GM21825 (cell line): ENCODE measurements at regions not wholly inside any gene's neighbourhood (a gene's known extent, or its start where the extent isn't known, plus 50 kb on each side); places are given as distances from the start of the nearest gene placed in this dataset.
"Not testable (repeated sequence)": the region's sequence is repeated elsewhere in the genome, so short reads cannot be mapped to it uniquely, and the experiment has no call there.

ENCODE experiments used
- ATAC-seq: cut with Tn5 transposase; IDR thresholded peaks from one replicate; pipeline ENCODE4 v1.9.1; 2021; ENCODE audit warnings: mild to moderate bottlenecking, moderate library complexity; ENCODE audit not compliant: unreplicated experiment

DNA sequence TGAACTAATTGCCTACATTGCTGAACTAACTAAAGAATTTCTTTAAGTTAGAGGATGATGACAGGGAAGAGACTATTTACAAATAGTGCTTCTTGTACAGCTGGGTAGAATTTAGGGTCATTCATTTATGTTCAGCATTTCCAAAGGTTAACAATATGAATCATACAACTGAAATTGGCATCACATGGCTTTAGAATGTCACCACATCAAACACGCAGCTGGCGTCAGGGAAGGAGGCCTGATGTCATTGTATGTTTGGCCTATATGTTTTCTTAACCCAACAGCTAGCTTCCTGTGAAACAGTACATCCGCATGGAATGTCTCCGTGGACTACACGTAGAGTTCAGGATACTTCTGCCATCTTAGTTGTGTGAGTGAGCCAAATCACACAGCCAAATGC is 99.0 kb upstream of the TNFSF11 start:
- ATAC-seq: no peak

DNA sequence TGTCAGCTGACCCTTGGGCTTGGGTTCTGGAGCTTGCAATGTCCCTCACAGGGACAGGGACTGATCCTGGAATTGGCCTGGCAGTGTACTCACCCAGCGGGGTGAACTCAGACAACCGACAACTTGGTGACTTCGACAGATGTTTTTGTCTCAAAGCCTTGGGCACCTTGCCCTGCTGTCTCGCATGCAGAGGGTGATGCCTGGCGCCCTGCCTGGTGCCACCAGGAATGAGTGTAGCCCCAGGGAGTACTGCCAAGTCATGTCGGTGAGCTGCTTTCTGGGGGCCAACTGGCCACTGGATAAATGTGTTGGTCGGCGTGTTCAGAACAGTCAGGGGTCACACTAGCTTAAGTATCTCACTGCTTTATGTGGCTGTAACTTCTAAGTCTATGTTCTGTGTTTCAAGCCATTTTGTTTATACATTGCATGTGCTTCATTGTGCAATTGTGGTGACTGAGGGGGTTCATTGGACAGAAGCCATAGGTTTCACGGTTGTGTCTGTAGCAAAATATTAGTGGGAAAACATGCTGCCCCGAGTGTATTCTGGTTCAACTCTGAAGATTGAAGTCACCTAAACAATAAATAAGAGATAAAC is 96.3 kb upstream of the TNFSF11 start:
- no peak for ATAC-seq

- no peak for ATAC-seq
Measured at GRCh38 chr13:42478531-42479156, 95.3 kb upstream of the TNFSF11 start.

GRCh38 chr13:42484386-42484785 is 89.6 kb upstream of the TNFSF11 start:
- ATAC-seq: no peak

- no peak for ATAC-seq
Measured at GRCh38 chr13:42485272-42485671, 88.7 kb upstream of the TNFSF11 start.

- ATAC-seq: no peak
Measured at GRCh38 chr13:42486711-42487198, 87.2 kb upstream of the TNFSF11 start.

- no peak for ATAC-seq
Measured at GRCh38 chr13:42487221-42487620, 86.7 kb upstream of the TNFSF11 start.

DNA sequence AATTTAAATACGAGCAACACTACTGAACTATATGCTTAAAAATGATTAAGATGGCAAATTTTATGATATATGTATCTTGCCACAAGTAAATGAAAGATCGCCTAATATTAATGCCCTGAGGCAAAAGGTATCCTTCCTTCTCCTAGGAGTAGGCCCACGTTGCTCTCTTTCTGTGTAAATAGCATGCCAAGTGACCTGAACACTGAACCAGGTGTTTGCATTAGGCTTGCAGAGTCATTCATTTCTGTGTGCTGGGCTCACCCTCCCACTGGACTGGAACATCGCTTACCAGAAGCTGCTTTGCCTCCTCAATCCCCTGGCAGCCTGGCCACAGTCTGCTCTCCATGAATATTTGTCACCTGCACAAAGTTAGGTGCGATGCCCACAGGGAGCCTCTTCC is 83.3 kb upstream of the TNFSF11 start:
- no peak for ATAC-seq

DNA sequence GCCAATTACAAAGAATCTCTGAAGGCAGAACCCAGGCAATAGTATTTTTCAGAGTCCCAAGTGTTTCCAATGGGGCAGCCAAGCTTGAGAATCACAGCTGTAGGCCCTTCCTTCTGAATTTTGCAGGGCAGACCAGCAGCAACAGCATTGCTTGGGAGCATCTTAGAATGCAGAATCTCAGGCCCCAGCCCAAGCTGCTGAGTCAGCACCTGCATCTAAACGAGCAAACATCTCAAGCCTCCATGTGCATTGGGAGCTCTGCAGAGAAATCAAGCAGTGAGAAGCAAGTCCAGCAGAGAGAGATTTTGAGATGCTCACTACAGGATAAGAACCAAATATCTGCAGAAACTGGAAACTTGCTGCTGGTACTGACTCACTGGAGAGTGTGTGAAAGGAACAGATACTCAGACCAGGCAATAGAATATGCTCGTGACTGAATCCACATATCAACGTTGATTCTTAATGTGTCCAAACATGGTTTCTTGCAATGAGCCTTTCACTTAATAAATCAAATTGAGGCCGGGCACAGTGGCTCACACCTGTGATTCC is 81.5 kb upstream of the TNFSF11 start:
- no peak for ATAC-seq

DNA sequence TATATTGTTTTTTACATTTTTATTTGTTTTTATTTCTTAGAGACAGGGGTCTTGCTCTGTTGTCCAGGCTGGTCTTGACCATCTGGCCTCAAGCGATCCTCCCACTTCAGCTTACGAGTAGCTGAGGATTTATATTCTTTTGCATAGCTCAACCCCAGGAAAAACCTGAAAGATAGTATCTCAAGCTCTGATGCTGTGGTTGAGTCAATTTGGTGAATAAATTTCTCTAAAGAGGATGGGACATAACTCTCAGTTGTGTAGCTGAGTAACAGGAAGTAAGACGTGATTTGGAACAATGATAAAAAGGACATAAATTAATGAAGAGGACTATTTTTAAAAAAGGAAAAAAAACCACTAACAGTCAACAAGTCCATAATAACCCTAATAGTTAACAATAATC is 79.8 kb upstream of the TNFSF11 start:
- no peak for ATAC-seq

GRCh38 chr13:42495255-42495654 is 78.7 kb upstream of the TNFSF11 start:
- ATAC-seq: no peak

- ATAC-seq: no peak
Measured at GRCh38 chr13:42495751-42496150, 78.2 kb upstream of the TNFSF11 start.

DNA sequence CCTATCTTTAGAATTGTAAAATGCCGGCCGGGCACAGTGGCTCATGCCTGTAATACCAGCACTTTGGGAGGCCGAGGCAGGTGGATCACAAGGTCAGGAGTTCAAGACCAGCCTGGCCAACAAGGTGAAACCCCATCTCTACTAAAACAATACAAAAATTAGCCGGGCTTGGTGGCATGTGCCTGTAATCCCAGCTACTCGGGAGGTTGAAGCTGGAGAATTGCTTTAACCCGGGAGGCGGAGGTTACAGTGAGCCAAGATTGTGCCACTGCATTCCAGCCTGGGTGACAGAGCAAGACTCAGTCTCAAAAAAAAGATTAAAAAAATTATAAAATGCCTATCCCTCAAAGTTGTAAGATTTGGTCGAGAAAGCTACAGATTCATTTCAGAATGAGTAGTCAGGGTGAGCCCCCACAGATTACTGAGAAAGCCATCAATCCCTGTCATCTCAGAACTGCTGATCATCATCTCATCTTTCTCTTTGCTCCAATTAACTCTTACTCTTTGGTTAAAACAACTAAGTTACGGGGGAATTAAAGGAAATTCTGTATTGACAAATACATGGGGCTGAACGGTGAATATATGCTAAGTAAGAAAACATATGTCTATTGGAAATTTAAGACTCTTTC is 76.9 kb upstream of the TNFSF11 start:
- not testable (repeated sequence) for ATAC-seq

GRCh38 chr13:42497798-42498197 is 76.2 kb upstream of the TNFSF11 start:
- ATAC-seq: peak; percentile 88

- no peak for ATAC-seq
Measured at GRCh38 chr13:42498521-42498920, 75.4 kb upstream of the TNFSF11 start.
